ENCODE measurements at regions not wholly inside any gene's neighbourhood (a gene's known extent, or its start where the extent isn't known, plus 50 kb on each side); places are given as distances from the start of the nearest gene placed in this dataset.

DNA sequence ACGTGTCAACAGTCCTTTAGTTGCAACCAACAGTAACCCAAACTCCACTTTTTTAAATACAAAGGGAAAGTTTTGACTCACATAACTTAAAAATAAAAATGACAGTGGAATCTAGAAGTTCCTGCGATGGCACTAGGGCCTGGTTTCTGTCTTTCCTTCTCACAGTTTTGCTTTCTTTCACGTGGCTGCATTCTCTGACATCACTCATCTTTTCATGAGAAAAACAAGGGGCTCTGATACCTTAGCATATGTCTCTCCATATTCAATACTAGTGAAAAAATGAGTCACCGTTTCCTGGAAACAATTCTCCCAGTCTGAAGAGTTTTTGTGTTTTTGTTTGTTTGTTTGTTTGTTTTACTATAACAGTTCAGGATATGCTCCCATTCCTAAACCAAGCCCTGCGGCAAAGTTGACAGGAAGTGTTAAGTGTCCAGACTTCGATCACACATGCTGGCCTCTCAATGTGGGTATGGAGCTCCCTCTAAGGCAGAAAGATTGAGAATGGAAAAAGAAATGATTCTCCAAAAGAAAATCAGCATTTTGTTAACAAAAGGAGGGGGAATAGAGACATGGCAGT, 483.3 kb downstream of the TTLL7 start:
- H3K4me3 ChIP-seq: no peak overlapping the region
- H3K27me3 ChIP-seq (replicated peaks in 1 of 2; ENCODE audit: control insufficient read depth in 2 of 2, insufficient read depth in 2 of 2, low read length in 1 of 2): no peaks in the 10 kb centered on the region
- no peaks in the 10 kb centered on the region for H3K36me3 ChIP-seq (ENCODE audit: control insufficient read depth in 2 of 2, insufficient read depth in 2 of 2, low read length in 1 of 2)
- H3K9ac ChIP-seq (ENCODE audit: control insufficient read depth, insufficient read depth, low read length): no peak overlapping the region
- H3K27ac ChIP-seq (ENCODE audit: control insufficient read depth, insufficient read depth): no peak overlapping the region
- intact Hi-C loops (cut with micrococcal nuclease; ENCODE audit: unreplicated experiment): no loop called here
- no TSS peak for BruUV-seq (replicated peaks)
- no peak overlapping the region for H3K4me2 ChIP-seq (ENCODE audit: control insufficient read depth, insufficient read depth)
- H2AFZ ChIP-seq (ENCODE audit: control insufficient read depth, low read depth, low read length): no peak overlapping the region
- H3K79me2 ChIP-seq (ENCODE audit: control insufficient read depth, insufficient read depth, low read length): no peaks in the 10 kb centered on the region
- H3K4me1 ChIP-seq (ENCODE audit: control insufficient read depth, insufficient read depth, low read length): no peaks in the 10 kb centered on the region
- DNase-seq (ENCODE audit: low read depth, low spot score) (no peak), ATAC-seq (no peak), FAIRE-seq (no peak)
- WGBS (ENCODE audit: insufficient coverage, insufficient replicate concordance, low lambda C conversion rate, missing lambda C conversion rate): 59% methylated on average over 6 of the region's 6 CpGs
- ChIA-PET RAD21 (ENCODE audit: unreplicated experiment) (no interaction called here), POLR2A (no interaction called here), CTCF (no interaction called here), SMC1A (ENCODE audit: uncharacterized antibody, unreplicated experiment) (no interaction called here)
- no peaks in the 10 kb centered on the region for H3K9me3 ChIP-seq (replicated peaks; ENCODE audit: control insufficient read depth, insufficient read depth, low read length)
- in situ Hi-C loops (cut with MboI): no loop called here
- H4K20me1 ChIP-seq (ENCODE audit: control insufficient read depth, insufficient read depth): no peaks in the 10 kb centered on the region
- TF ChIP-seq FOXK2 (IDR thresholded peaks at IDR 0.05) (no peak), POLR2A (IDR thresholded peaks at IDR 0.05; ENCODE audit: low read depth, low read length) (no peak), RCOR1 (conservative IDR thresholded peaks at IDR 0.05; ENCODE audit: low read depth, low read length) (no peak), WRNIP1 (IDR thresholded peaks at IDR 0.05; ENCODE audit: borderline replicate concordance, low read depth, low read length) (no peak), E2F8 (IDR thresholded peaks at IDR 0.05; ENCODE audit: low read depth, partially characterized antibody) (no peak), ZBTB40 (IDR thresholded peaks at IDR 0.05; ENCODE audit: borderline replicate concordance) (no peak), SKIL (IDR thresholded peaks at IDR 0.05; ENCODE audit: low read depth, poor library complexity, severe bottlenecking) (no peak), MEF2B (IDR thresholded peaks at IDR 0.05; ENCODE audit: partially characterized antibody, poor library complexity, severe bottlenecking) (no peak), KDM1A (IDR thresholded peaks at IDR 0.05; ENCODE audit: borderline replicate concordance) (no peak)
- TF ChIP-seq, protein P1, sequence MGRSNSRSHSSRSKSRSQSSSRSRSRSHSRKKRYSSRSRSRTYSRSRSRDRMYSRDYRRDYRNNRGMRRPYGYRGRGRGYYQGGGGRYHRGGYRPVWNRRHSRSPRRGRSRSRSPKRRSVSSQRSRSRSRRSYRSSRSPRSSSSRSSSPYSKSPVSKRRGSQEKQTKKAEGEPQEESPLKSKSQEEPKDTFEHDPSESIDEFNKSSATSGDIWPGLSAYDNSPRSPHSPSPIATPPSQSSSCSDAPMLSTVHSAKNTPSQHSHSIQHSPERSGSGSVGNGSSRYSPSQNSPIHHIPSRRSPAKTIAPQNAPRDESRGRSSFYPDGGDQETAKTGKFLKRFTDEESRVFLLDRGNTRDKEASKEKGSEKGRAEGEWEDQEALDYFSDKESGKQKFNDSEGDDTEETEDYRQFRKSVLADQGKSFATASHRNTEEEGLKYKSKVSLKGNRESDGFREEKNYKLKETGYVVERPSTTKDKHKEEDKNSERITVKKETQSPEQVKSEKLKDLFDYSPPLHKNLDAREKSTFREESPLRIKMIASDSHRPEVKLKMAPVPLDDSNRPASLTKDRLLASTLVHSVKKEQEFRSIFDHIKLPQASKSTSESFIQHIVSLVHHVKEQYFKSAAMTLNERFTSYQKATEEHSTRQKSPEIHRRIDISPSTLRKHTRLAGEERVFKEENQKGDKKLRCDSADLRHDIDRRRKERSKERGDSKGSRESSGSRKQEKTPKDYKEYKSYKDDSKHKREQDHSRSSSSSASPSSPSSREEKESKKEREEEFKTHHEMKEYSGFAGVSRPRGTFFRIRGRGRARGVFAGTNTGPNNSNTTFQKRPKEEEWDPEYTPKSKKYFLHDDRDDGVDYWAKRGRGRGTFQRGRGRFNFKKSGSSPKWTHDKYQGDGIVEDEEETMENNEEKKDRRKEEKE (IDR thresholded peaks at IDR 0.05): no peak
- TF ChIP-seq, protein P2, sequence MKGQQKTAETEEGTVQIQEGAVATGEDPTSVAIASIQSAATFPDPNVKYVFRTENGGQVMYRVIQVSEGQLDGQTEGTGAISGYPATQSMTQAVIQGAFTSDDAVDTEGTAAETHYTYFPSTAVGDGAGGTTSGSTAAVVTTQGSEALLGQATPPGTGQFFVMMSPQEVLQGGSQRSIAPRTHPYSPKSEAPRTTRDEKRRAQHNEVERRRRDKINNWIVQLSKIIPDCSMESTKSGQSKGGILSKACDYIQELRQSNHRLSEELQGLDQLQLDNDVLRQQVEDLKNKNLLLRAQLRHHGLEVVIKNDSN (IDR thresholded peaks at IDR 0.05; ENCODE audit: borderline replicate concordance, extremely low read length, insufficient read depth, low read depth, low read length): no peak
